ENCODE measurements at regions not wholly inside any gene's neighbourhood (a gene's known extent, or its start where the extent isn't known, plus 50 kb on each side); places are given as distances from the start of the nearest gene placed in this dataset.

DNA sequence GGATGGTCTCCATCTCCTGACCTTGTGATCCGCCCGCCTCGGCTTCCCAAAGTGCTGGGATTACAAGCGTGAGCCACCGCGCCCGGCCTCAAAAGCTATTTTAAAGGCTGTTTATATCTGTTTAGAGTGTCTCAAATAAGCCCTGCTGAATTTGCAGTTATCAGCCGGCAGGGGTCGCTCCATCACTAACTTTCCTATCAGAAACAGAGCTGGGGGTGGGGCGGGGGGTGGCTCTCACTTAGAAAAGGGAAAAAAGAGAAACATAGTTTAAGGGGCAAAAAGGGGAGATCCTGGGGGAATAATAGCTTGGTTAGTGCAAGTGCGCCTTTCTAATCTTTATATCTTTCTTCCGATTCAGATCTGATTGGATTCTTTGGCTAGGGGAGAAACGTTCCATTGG lies 450.7 kb downstream of the UBE2NL start:
- Mint-ChIP-seq H3K36me3 (ENCODE audit: low read depth) (no peaks in the 10 kb centered on the region), H3K4me1 (ENCODE audit: low read depth) (no peaks in the 10 kb centered on the region), H3K27ac (no peak overlapping the region), H3K4me3 (no peak overlapping the region), H3K27me3 (no peaks in the 10 kb centered on the region), H3K9me3 (peaks cover 3% of the 10 kb centered on the region)
- intact Hi-C loops (cut with micrococcal nuclease), result no loop called here
- CTCF ChIA-PET, result no interaction called here
- DNase-seq, result no peak
- POLR2A ChIA-PET, result no interaction called here
- TF ChIP-seq, protein P1, sequence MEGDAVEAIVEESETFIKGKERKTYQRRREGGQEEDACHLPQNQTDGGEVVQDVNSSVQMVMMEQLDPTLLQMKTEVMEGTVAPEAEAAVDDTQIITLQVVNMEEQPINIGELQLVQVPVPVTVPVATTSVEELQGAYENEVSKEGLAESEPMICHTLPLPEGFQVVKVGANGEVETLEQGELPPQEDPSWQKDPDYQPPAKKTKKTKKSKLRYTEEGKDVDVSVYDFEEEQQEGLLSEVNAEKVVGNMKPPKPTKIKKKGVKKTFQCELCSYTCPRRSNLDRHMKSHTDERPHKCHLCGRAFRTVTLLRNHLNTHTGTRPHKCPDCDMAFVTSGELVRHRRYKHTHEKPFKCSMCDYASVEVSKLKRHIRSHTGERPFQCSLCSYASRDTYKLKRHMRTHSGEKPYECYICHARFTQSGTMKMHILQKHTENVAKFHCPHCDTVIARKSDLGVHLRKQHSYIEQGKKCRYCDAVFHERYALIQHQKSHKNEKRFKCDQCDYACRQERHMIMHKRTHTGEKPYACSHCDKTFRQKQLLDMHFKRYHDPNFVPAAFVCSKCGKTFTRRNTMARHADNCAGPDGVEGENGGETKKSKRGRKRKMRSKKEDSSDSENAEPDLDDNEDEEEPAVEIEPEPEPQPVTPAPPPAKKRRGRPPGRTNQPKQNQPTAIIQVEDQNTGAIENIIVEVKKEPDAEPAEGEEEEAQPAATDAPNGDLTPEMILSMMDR (IDR thresholded peaks at IDR 0.05), result no peak
- ATAC-seq, result no peak

DNA sequence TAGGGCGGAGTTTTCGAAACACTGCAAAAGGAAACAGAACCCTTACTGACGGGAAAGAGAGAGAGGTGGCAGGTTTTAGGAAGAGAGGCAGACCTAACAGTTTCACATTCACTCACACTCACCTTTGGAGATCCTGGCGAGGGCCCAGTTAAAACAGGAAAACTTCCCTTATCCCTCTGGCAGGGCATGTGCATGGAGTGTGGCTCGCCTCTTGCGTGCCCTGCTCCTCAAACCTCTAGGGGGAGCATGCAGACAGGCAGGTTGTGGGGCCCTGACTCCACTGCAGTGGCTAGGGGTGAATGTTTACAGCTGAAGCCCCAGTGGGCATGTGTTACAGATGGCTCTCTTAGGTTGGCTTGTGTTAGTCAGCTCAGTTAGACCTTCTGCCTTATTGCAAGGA lies 451.5 kb downstream of the UBE2NL start:
- intact Hi-C loops (cut with micrococcal nuclease), result no loop called here
- Mint-ChIP-seq H3K36me3 (ENCODE audit: low read depth) (no peaks in the 10 kb centered on the region), H3K4me1 (ENCODE audit: low read depth) (no peaks in the 10 kb centered on the region), H3K27ac (no peak overlapping the region), H3K4me3 (no peak overlapping the region), H3K9me3 (peaks cover 5% of the 10 kb centered on the region), H3K27me3 (no peaks in the 10 kb centered on the region)
- no peak for ATAC-seq
- no peak for DNase-seq
- POLR2A ChIA-PET, result no interaction called here
- CTCF ChIA-PET, result no interaction called here
- TF ChIP-seq, protein P1 (IDR thresholded peaks at IDR 0.05), result no peak

DNA sequence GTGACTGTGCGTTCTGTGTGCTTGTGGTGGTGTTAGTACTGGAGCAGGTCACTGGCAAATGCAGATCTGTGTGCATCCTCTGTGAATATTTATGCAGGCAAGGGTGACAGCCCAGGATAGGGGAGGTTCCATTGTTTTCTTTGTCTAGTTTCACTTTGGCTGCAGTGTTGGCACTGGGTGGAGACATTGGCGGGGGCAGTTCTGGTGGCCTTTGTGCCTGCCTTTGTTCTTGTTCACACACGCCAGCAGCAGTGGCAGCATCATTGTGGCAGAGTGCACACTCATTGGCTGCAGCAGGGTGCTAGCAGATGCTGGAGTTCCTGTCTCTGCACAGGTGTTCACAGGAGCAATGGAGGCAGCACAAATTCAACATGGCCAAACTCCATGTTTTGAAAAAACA lies 495.3 kb downstream of the UBE2NL start:
- Mint-ChIP-seq H3K27ac (no peak overlapping the region), H3K27me3 (no peaks in the 10 kb centered on the region), H3K9me3 (peaks cover 3% of the 10 kb centered on the region), H3K4me3 (no peak overlapping the region), H3K4me1 (ENCODE audit: low read depth) (no peaks in the 10 kb centered on the region), H3K36me3 (ENCODE audit: low read depth) (no peaks in the 10 kb centered on the region)
- CTCF ChIA-PET, result no interaction called here
- POLR2A ChIA-PET, result no interaction called here
- TF ChIP-seq, protein P1 (IDR thresholded peaks at IDR 0.05), result no peak
- ATAC-seq (no peak), DNase-seq (no peak)
- intact Hi-C loops (cut with micrococcal nuclease), result no loop called here

DNA sequence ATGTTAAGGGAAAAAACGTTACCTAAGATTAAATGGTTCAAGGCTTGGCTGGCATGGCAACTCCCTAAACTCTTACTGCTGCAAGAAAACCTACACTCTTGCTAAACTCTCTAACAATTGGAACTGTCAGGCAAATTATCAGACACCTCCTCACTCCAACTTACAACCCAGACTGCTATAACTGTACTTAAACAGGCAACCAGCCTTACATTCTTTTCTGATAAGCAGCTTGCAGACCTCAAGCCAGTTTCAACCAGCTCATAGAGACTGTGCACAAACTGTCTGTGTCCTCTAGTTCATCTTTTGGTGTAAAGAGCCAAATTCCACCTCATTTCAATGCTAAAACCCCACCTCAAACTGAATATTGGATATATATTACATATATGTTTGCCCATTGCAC lies 504.9 kb downstream of the UBE2NL start:
- H3K36me3 Mint-ChIP-seq (ENCODE audit: low read depth), result no peaks in the 10 kb centered on the region
- intact Hi-C loops (cut with micrococcal nuclease), result no loop called here
- ATAC-seq (no peak), DNase-seq (no peak)
- TF ChIP-seq, protein P1 (IDR thresholded peaks at IDR 0.05), result no peak
- no peaks in the 10 kb centered on the region for H3K27me3 Mint-ChIP-seq
- H3K27ac Mint-ChIP-seq, result no peak overlapping the region
- H3K4me1 Mint-ChIP-seq (ENCODE audit: low read depth), result no peaks in the 10 kb centered on the region
- CTCF ChIA-PET, result no interaction called here
- peaks cover 3% of the 10 kb centered on the region for H3K9me3 Mint-ChIP-seq
- POLR2A ChIA-PET, result no interaction called here
- no peak overlapping the region for H3K4me3 Mint-ChIP-seq

All from activated CD8-positive, alpha-beta T cell treated with anti-CD3 and anti-CD28 coated beads for 36 hours (primary cell).